IMR-90 (cell line): ENCODE measurements at regions not wholly inside any gene's neighbourhood (a gene's known extent, or its start where the extent isn't known, plus 50 kb on each side); places are given as distances from the start of the nearest gene placed in this dataset.

ENCODE experiments used
- ATAC-seq: fragments of 200-7000 bp; cut with Tn5 transposase; 2 replicates; pipeline ENCODE4 v1.9.1; 2020; ENCODE audit warnings: low read depth, mild to moderate bottlenecking, moderate library complexity
- BruUV-seq: library from RNA; stranded (reverse); fragments of 400-500 nt; replicated peaks from 2 replicates; lab custom pipeline; 2021; lab: Mats Ljungman, UMichigan
- CTCF ChIA-PET: fragments of 300-600 bp; formaldehyde crosslinking; extraction: SDS; loops from one replicate; lab custom pipeline; 2021; ENCODE audit warnings: antibody characterized with exemption; lab: Yijun Ruan, JAX
- POLR2A ChIA-PET: fragments of 300-600 bp; sonication (Branson Sonifier 250); formaldehyde crosslinking; loops from one replicate; lab custom pipeline; 2022; ENCODE audit warnings: antibody characterized with exemption; ENCODE audit not compliant: unreplicated experiment; lab: Charles Lee
- DNase-seq: peaks from one replicate; pipeline ENCODE4 v3.0.0; 2013
- H2AFZ ChIP-seq: replicated peaks from 2 replicates; pipeline ENCODE3; 2013; ENCODE audit warnings: low read length, mild to moderate bottlenecking; ENCODE audit not compliant: poor library complexity
- H2AK5ac ChIP-seq: 2 replicates; pipeline ENCODE4 v1.6.1; 2013; ENCODE audit warnings: low read depth, low read length, inconsistent platforms
- H2AK9ac ChIP-seq: replicated peaks from 2 replicates; pipeline ENCODE3; 2013; ENCODE audit warnings: mild to moderate bottlenecking, low read depth, low read length, moderate library complexity; ENCODE audit not compliant: poor library complexity
- H2BK120ac ChIP-seq: 2 replicates; pipeline ENCODE4 v1.6.1; 2013; ENCODE audit warnings: low read depth, low read length, inconsistent platforms
- H2BK15ac ChIP-seq: 3 replicates; pipeline ENCODE4 v1.6.1; 2013; ENCODE audit warnings: low read depth, low read length, inconsistent platforms
- H2BK20ac ChIP-seq: 2 replicates; pipeline ENCODE4 v1.6.1; 2013; ENCODE audit warnings: low read depth, mild to moderate bottlenecking, inconsistent platforms, low read length, moderate library complexity
- H2BK5ac ChIP-seq: 2 replicates; pipeline ENCODE4 v1.6.1; 2013; ENCODE audit warnings: mild to moderate bottlenecking, low read depth, low read length, inconsistent platforms; ENCODE audit not compliant: poor library complexity, severe bottlenecking
- H3K14ac ChIP-seq: replicated peaks from 2 replicates; pipeline ENCODE4 v1.6.1; 2013; ENCODE audit warnings: low read depth, low read length, inconsistent platforms
- H3K18ac ChIP-seq: 2 replicates; pipeline ENCODE4 v1.6.1; 2013; ENCODE audit warnings: low read depth, low read length, control low read depth
- H3K23ac ChIP-seq: 2 replicates; pipeline ENCODE4 v1.6.1; 2013; ENCODE audit warnings: low read depth, low read length, inconsistent platforms
- H3K27ac ChIP-seq: 2 replicates; pipeline ENCODE4 v1.5.1; 2013; ENCODE audit warnings: mild to moderate bottlenecking, control low read depth, low read length; ENCODE audit not compliant: insufficient read depth
- H3K27me3 ChIP-seq: 2 replicates; pipeline ENCODE4 v1.6.1; 2013; ENCODE audit warnings: low read length; ENCODE audit not compliant: control insufficient read depth, insufficient read depth
- H3K36me3 ChIP-seq: 2 replicates; pipeline ENCODE4 v1.6.1; 2013; ENCODE audit warnings: low read length, mixed read lengths; ENCODE audit not compliant: control insufficient read depth, insufficient read depth
- H3K4ac ChIP-seq: 2 replicates; pipeline ENCODE4 v1.6.1; 2013; ENCODE audit warnings: low read depth, low read length, inconsistent platforms
- H3K4me1 ChIP-seq: 2 replicates; pipeline ENCODE4 v1.6.1; 2013; ENCODE audit warnings: low read length, mixed read lengths; ENCODE audit not compliant: control insufficient read depth, insufficient read depth
- H3K4me2 ChIP-seq: 2 replicates; pipeline ENCODE4 v1.6.1; 2013; ENCODE audit warnings: low read depth, mild to moderate bottlenecking, control low read depth, low read length, moderate library complexity
- H3K4me3 ChIP-seq: 2 replicates; pipeline ENCODE4 v1.5.1; 2013; ENCODE audit warnings: low read depth, mild to moderate bottlenecking, control low read depth, low read length, moderate library complexity; ENCODE audit not compliant: insufficient read depth
- H3K56ac ChIP-seq: 2 replicates; pipeline ENCODE4 v1.6.1; 2013; ENCODE audit warnings: low read length, inconsistent platforms; ENCODE audit not compliant: insufficient read depth; ENCODE audit errors: extremely low read depth
- H3K79me1 ChIP-seq, 2 experiments: 2 replicates each; pipeline ENCODE4 v1.6.1; 2013; ENCODE audit warnings: low read length in 2 of 2, inconsistent platforms in 1 of 2, low read depth in 1 of 2
- H3K9ac ChIP-seq: 2 replicates; pipeline ENCODE4 v1.6.1; 2013; ENCODE audit warnings: low read depth, low read length, control low read depth
- H3K9me1 ChIP-seq: 2 replicates; pipeline ENCODE4 v1.6.1; 2013; ENCODE audit warnings: low read length, inconsistent platforms; ENCODE audit not compliant: insufficient read depth
- H3K9me3 ChIP-seq: 2 replicates; pipeline ENCODE4 v1.6.1; 2013; ENCODE audit warnings: low read length; ENCODE audit not compliant: control insufficient read depth, insufficient read depth
- H4K20me1 ChIP-seq: 2 replicates; pipeline ENCODE4 v1.6.1; 2013; ENCODE audit warnings: low read length, inconsistent platforms; ENCODE audit not compliant: insufficient read depth
- H4K5ac ChIP-seq: 2 replicates; pipeline ENCODE4 v1.6.1; 2013; ENCODE audit warnings: mild to moderate bottlenecking, low read depth, low read length, control low read depth
- H4K8ac ChIP-seq, 2 experiments: 2 replicates each; pipeline ENCODE4 v1.6.1; 2013; ENCODE audit warnings: low read depth in 2 of 2, low read length in 2 of 2, control low read depth in 1 of 2, inconsistent platforms in 1 of 2
- H4K91ac ChIP-seq: 2 replicates; pipeline ENCODE4 v1.6.1; 2013; ENCODE audit warnings: low read depth, low read length, inconsistent platforms; ENCODE audit not compliant: insufficient read depth
- CEBPB ChIP-seq: IDR thresholded peaks from 2 replicates; pipeline ENCODE4 v1.6.1; 2012; ENCODE audit warnings: low read depth, low read length, improper control_type of control experiment
- CTCF ChIP-seq: conservative IDR thresholded peaks from 2 replicates; pipeline ENCODE4 v1.5.1; 2012; ENCODE audit warnings: mild to moderate bottlenecking, low read depth, low read length, improper control_type of control experiment
- ELK1 ChIP-seq: fragments of 150-350 bp; IDR thresholded peaks from 2 replicates; pipeline ENCODE4 v1.6.1; 2016; ENCODE audit warnings: low read depth, mild to moderate bottlenecking, low read length, moderate library complexity, borderline replicate concordance
- FOS ChIP-seq: fragments of 150-350 bp; IDR thresholded peaks from 2 replicates; pipeline ENCODE4 v1.6.1; 2016; ENCODE audit warnings: low read depth, low read length
- MAFK ChIP-seq: IDR thresholded peaks from 2 replicates; pipeline ENCODE4 v1.6.1; 2012; ENCODE audit warnings: low read depth, low read length, improper control_type of control experiment
- POLR2A ChIP-seq: IDR thresholded peaks from 2 replicates; pipeline ENCODE4 v1.6.1; 2012; ENCODE audit warnings: mild to moderate bottlenecking, low read depth, low read length
- USF2 ChIP-seq: fragments of 150-350 bp; IDR thresholded peaks from 2 replicates; pipeline ENCODE4 v1.6.1; 2017; ENCODE audit warnings: mild to moderate bottlenecking, antibody characterized with exemption, low read length, low read depth
- dilution Hi-C: fragments of 300-500 bp; cut with HindIII; formaldehyde crosslinking; loops from one replicate; pipeline ENCODE4 v1.14.3; 2018; ENCODE audit warnings: low sequenced_read_pairs; ENCODE audit not compliant: unreplicated experiment
- in situ Hi-C: fragments of 300-500 bp; cut with MboI; formaldehyde crosslinking; loops from 3 replicates; pipeline ENCODE4 v1.14.3; 2019; ENCODE audit warnings: low sequenced_read_pairs, inconsistent platforms, mixed read lengths
- intact Hi-C: fragments of 100-400 bp; cut with micrococcal nuclease; formaldehyde crosslinking; loops from 2 replicates; pipeline ENCODE4 v1.10.0; 2022

- Histone ChIP-seq H3K9me1 (no peaks in the 10 kb centered on the region), H2AK9ac (no peak overlapping the region), H3K56ac (no peak overlapping the region), H2AFZ (no peak overlapping the region), H2BK20ac (no peak overlapping the region), H4K8ac (no peak overlapping the region), H3K36me3 (no peaks in the 10 kb centered on the region), H3K18ac (no peak overlapping the region), H4K20me1 (no peaks in the 10 kb centered on the region), H3K4me1 (no peaks in the 10 kb centered on the region), H3K14ac (no peak overlapping the region), H2BK120ac (no peak overlapping the region), H3K4ac (no peak overlapping the region), H3K9me3 (peaks cover 11% of the 10 kb centered on the region; the same call in 1 of the 2 replicates), H3K27ac (no peak overlapping the region), H2BK5ac (no peak overlapping the region), H3K9ac (no peak overlapping the region), H3K27me3 (no peaks in the 10 kb centered on the region), H2AK5ac (no peak overlapping the region), H4K5ac (no peak overlapping the region), H2BK15ac (no peak overlapping the region), H3K23ac (no peak overlapping the region), H4K91ac (no peak overlapping the region), H3K4me2 (no peak overlapping the region), H3K79me1 (no peaks in the 10 kb centered on the region), H3K4me3 (no peak overlapping the region)
- no TSS peak for BruUV-seq
- ChIA-PET CTCF (no interaction called here), POLR2A (no interaction called here)
- in situ Hi-C loops (no loop called here), dilution Hi-C loops (no loop called here), intact Hi-C loops (no loop called here)
- ATAC-seq (no peak), DNase-seq (no peak)
- TF ChIP-seq POLR2A (no peak), ELK1 (no peak), MAFK (no peak), FOS (no peak), USF2 (no peak), CTCF (no peak), CEBPB (no peak)
Measured at GRCh38 chr2:129585760-129586159, 393.7 kb upstream of the RAB6C start.
